Cerebellar cortex (tissue), 1 donor: ENCODE measurements at regions not wholly inside any gene's neighbourhood (a gene's known extent, or its start where the extent isn't known, plus 50 kb on each side); places are given as distances from the start of the nearest gene placed in this dataset.
A peak's percentile ranks its signal among the peaks of the same experiment; 100 is the strongest.
"Not testable (repeated sequence)": the region's sequence is repeated elsewhere in the genome, so short reads cannot be mapped to it uniquely, and the experiment has no call there.

ENCODE experiments used
- DNase-seq: peaks from one replicate; pipeline ENCODE4 v3.0.0-alpha.2; 2015; ENCODE audit warnings: low spot score

DNA sequence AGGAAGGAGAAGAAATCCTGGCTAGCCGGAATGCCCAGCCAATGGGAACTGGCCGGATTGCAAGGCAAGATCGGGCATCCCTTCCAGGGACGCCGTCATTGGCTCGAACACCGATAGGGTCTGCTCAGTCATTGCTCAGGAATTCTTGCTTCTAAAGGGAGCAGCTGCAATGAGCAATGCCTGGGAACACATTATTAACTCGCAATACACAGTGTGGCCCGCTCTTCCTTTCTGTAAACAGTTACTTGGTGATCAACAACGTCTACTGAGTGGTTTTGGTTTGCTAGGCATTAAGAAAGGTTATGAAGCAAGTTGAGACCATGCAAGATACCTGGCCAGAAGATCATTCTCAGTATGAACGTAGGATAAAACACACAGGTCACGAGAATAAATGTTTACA, 165.4 kb upstream of the CITED2 start:
- peak; percentile 64 for DNase-seq

DNA sequence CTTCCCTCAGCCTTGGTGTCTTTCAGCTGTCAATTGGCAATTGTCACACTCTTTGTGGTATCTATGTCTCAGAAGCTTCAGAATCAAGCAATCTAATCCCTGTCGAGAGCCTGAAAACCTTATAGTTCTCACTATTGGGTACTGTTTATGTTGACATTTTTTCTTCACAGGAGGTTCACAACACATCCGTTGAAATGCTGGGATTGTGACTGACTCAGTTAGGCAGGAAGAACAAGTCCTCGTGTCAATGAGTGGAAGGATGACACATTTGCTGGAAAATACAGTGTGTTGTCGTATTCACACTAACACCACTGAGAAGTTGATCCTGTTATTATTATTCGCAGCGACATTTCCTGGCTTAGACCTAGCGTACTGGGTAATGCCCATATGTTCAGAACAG, 163.9 kb upstream of the CITED2 start:
- no peak for DNase-seq

DNA sequence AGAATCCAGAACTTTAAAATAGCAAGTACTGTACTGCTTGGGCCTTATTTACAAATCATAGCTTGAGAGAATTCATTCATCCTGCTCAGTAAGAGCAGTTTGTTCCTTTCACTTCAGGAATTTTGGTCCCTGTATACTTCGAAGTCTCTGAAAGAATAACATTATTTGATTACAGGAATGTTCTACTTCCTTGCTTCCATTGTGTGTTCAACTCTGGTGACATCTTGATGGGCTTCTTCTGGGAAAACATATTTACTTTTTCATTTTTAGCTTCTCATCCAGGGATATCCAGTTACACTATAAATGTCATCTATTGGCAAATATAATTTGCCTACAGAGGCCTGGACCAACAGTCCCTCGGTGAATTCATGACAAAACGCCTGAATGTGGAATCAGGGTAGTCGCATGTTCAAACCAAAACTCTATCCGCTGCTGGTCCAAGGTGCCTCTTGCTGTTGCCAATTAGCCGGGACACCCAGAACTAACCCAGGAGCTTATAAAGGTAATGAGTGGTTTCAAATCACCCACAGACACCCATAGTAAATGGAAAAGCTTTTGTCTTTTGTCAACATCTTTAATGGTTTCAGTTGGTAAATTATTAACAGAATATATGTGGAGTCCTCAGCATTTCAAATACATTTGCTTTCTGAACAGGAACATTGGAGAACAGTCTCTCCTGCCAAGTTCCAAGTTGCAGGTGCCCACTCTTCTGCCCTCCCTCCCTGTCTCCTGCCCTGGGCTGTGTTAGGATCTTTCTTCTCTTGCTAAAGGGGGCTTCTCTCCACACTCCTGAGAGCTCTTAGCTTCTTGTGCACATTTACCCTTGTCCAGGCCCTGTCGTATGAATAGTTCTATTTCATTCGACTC, 162.5 kb upstream of the CITED2 start:
- DNase-seq: no peak

DNA sequence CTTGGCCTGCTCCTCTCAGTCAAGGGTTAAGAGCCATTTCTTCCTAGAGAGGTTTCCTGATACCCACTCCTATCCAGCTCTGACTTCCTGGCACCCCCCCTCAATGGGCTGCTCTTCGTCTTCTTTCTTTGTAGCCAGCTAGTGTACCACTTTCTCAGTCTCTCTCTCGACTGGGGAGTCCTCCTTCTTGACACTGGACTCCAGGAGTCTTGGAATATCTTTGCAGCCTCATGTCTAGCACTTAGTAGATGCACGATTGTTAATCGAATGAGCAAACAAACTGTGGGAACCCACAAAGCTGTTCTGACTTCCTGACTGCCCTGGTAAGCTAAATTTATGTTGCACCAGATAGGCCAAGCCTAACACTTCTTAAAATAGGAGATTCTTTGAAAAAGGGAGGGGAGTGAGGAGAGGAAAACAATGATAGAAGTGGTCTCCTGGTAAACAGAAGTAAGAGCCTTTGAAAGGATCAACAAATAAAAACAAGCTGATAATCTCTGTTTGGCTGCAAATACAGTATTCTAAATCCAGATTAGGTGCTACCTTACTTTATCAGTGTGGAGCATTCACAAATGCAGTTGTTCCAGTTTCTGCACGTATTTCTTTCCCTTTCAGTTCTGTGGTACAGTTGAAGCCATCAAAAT, 160.1 kb upstream of the CITED2 start:
- no peak for DNase-seq

DNA sequence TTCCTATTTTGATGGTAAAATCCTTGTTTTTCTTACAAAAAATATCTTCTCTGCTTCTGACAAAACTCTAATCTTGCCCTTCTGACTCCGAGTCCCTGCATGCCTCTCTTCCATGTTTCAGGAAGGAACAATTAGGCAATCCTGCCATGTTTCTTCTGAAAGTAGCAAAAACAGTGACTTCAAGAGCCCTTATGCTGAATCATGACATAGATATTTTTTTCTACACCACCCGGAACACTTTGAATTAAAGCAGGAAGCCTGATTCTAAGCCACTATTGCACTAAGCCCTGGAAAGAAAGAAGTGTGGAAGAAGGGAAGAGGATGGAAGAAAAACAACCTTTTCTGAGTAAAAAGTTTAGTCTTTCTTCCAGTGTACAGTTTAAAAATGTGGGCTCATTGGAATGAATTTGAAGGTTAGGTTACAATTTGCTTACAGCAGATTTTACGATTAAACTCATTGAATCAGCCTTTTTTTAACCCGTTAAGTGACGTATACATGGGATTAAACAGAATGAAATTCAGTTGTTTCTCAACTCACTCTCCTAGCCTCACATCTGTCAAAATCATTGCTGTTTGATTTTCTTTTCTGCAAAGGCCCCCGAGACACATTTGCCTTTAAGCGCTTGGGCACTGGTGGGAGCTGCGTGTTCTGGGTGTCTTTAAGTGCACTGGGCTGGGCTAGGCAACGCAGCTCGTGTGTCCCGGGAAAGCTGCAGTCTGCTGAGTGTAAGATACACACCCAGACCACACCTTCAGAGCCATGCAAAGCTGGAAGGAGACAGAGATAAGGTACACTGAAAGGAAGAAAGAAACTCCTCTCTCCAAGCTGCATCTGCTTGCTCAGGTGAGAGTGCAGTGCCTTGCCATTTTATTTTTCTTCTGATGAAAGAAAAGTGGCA, 159.4 kb upstream of the CITED2 start:
- no peak for DNase-seq

DNA sequence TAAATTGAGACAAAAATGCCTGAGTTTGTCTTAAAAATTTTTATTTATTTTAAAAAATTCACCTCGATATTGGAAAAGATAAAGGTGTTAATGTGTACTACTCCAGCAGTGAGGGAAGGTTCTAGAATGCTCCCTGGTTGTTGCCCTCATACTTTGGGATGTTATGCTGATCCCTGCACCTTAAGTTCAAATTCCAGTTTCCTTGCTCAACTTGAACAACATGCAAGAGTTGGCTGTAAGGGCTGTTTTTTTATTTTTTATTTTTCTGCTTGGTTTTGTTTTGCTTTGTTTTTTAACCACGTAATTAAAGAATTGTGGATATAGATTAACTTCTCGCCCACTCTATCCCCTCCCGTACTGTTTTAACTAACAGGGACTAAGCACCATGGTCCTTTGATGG, 158.7 kb upstream of the CITED2 start:
- DNase-seq: no peak

DNA sequence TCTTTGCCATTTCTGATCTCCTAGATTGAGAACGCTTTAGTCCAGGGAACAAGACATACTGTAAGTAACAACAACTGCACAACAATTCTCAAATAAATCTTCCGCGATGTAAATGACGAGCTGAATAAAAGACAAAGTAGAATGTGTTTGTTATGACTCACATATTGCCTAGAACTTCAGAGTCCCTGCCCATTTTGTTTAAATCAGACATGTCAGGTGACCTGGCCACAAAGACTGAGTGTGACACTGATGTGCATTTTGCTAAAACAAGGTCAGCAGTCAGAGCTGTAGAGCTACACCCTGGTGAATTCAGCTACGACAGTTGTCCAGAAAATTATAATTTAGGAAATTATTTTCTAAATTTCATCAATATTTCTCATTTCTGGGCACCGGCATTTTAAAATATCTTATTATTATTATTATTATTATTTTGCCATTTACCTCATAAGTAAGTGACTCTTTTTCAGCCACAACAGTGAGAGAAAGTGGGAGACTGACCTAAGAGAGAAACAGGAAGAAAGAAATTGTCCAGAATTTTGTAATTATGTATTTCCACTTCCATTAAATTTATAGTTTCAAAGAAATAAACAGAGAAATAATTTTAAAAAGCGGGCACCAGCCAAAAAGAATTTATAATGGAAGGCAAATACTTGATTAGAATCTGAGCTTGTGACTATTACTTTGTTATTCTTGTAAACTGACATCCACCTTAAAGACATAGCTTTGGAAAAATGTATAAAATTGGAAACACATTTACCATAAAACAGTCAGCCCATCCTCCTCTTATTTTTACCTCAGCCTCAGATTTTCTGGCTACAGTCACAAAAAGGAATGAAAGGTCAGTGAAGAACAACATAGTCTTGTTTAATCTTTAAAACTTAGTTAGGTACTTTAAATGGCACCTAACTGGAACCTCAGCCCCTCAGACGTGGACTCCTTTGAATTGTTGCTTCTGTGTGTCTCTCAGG, 157.0 kb upstream of the CITED2 start:
- DNase-seq: no peak

DNA sequence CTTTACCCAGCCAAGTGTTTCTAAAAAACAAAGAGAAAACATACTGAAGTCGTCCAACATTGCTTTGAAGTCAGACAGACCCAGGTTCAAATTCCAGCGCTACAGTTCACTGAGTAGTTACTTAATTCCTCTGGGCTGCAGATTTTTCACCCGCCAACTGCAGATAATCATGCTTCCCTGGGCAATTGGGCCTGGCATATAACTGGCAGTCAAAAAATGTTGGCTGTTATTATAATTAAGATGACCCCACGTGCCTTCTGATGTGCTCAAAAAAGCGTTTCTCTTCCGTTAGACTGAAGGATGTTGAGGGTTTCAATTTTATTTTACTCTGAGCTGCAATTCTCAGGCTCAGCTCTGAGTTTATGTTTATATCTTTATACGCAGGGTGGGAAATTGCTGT, 156.1 kb upstream of the CITED2 start:
- no peak for DNase-seq

DNA sequence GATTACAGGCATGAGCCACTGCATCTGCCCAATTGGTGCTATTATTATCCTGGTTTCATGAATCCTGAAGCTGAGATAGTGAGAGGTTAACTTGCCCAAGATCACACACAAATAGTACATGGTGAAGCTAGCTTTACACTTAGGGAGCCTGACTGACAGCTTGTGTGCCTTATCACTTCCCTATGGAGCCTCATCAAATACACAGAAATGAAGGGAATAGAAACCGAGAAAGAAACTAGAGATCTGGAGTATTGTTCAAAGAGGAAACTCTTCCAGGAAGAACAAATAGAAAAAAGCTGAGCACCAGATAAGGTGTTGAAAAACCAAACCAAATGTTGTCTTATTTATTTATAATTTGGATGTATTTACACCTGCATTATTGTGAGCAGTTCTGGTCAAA, 155.0 kb upstream of the CITED2 start:
- DNase-seq: no peak

DNA sequence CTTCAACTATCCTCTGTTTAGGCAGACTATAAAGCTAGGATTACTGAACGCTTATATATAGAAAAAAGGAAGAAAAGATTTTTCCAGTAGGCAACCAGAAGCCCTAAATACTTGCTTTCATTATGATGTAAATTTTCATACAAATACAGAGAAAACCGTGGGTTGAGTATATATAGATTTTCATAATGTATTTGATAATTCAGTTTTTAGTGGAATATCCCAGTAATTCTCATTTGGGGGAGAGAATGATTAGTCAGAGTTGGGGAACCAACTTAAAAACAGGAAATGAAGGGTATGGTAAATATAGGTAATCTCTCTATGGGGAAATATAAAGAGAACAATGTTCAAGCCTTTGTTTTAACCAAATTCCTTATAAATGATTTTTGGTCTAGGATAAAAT, 154.0 kb upstream of the CITED2 start:
- no peak for DNase-seq

DNA sequence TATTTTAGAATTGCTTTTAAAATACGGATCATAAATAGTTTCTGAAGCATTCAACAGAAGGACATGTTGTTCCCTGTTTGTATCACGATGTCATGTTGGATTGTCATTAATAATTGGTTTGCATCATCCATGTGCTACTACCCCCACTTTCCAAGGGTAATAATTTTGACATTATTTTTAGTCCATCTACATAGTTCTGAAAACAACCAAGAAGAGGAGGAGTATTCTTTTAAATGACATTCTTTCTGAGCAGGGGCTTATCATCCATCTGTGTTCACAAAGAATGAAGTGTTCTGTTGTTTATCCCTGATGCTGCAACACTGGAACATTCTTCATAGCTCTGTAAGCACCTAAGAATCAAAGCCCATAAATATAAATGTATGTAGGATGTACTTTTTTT, 151.0 kb upstream of the CITED2 start:
- DNase-seq: no peak

DNA sequence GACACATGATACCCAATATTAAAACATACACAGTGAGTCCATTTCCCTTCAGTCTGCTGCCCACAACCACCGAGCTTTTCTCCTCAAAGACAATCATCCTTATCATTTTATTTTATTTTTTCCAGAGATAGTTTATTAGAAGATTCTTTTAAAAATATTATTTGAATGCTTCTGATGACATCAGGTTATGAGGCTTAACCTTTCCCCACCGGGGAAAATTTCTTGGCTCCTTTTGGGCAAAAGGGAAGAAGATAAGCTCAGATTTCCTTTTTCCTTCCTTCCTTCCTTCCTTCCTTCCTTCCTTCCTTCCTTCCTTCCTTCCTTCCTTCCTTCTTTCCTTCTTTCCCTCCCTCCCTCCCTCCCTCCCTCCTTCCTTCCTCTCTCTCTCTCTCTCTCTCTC, 149.5 kb upstream of the CITED2 start:
- DNase-seq: no peak

DNA sequence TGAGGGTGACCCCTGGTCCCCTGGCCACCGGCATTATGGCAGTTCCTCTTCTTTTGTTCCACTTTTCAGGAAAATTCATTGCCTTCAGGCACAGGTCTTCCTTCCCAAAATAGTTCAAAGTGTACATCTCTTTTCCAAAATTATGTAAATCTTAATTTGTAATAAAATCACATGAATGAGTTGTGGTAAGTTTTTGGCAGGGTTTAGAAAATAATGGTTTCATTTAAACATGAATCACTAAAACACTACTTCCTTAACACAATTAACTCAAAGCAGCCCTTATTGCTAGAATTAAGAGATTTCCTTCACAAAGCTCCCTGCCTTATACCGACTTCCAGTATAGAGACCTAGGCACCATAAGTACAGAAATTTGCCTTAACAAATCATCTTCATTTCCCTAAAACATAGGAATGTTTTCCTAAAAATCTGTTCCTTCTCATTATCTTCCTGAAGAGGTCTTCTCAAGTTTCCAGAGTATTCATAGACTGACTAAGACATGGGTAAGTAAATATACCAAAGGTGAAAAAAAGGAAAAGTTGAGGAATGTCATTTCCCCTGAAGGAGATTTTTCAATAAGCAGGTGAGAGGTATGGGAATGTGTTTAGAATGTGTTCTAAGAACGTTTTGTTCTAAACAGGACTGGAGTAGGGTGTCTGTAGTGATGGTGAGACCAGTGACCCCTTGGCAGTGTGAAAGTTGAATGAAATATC, 148.2 kb upstream of the CITED2 start:
- no peak for DNase-seq

DNA sequence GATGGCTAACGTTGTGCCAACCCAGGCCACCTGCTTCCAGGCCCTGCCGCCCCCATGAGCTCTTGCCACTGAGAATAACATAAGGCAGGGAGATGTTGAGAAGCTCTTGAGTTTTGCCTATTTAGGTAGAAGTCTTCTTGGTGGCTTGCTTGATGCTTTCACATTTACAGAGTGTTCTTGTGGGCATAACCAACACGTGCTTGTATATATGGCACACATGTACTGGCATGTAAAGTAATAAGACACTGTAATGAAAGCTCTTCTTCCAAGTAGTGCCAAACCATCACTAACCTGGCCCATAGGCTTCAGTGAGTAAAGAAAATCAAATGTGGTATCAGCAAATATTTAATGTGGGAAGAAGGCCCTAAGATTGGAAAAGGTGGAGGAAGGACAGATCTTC, 146.9 kb upstream of the CITED2 start:
- DNase-seq: no peak

DNA sequence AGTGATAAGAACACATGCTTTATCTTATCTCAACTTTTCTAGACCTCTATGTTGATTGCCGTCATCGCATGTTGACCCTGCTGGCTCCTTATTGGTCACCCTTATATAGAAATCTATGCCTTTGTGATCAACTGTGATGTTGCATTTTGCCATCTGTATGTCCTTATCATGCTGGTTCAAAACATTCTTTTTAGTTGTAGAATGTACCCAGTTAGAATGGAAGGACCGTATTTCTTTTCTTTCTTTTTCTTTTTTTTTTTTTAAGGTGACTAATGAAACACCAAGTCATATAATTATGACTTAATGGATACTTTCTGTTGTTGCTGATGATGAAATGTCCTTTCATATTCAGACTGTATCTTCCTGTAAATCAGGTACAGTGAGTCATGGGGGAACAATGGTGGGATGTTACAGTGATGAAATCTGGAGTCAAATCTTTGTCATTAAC, 145.9 kb upstream of the CITED2 start:
- no peak for DNase-seq

DNA sequence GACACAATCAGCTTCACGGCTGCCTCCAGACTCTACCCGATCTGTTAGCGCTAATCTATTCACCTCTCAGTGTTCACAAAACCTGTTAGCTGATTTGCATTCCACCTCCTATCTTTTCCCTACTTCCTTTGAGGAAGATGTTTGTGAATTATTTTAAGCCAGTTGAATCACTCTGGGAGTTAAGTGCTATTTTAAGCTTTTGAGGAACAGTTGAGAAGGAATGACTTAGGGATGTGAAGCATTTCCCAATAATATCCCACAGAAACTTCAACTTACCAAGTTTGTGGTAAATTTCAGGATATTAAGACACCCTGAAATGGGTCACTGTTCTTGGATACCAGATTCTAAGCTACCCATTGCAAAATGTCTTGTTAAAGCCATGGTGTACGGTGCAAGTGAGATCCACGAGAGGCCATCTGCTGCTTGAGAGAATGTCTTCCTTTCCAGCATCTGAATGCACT, 145.2 kb upstream of the CITED2 start:
- no peak for DNase-seq

DNA sequence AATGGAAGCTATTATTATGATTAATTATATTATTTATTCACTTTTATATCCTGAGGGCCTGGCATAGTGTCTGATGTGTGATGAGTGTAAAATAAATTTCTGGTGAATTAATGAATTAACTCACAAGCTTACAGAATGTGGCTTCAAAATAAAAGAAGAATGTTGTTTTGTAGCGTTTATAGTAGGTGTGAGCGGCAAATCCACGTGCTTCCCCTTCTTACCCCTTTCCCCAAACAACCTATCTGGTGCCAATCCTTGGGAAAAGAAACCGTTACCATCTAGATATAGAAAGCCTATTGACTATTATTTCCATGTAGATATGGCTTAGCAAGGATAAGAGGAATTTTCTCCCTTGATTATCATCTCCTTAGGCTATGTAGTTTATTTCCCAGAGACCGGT, 144.6 kb upstream of the CITED2 start:
- DNase-seq: no peak

DNA sequence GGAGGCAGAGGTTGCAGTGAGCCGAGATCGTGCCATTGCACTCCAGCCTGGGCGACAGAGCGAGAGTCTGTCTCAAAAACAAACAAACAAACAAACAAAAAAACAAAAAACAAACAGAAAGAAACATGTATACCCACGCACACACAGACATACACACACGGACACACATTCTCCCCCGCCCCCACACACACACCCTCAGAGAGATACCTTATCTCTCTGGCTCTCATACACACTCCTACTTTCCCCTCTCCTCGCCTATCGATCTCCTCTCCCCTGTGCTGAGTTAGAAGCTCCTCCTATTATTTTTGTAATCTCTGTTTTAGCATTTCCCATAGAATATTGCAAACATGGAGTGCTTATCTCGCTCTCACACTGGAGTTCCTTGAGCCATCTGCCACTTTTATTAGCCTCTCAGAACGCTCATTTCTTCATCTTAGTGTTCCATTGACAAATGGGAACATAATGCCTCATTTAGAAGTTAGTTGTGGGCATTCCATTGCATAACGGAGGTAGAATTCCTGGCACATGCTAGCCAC, 144.2 kb upstream of the CITED2 start:
- no peak for DNase-seq

DNA sequence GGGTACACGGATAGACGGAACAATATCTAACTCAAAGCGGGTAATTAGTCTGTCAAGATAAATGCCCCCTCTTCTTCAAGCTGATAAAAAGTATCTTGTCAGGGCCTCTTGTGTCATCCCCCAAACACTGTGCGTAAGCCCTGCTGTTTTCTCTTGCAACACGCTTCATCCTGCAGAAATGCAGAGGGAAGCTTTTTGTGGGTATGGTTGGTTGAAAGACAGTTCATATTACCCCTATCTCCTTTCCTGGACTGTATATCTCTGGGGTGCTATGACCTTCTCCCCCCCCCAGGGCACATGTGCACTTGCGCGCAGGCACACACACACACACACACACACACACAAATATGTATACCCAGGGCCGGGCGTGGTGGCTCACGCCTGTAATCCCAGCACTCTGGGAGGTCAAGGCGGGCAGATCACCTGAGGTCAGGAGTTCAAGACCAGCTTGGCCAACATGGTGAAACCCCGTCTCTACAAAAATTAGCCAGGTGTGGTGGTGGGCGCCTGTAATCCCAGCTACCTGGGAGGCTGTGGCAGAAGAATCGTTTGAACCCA, 143.6 kb upstream of the CITED2 start:
- not testable (repeated sequence) for DNase-seq

DNA sequence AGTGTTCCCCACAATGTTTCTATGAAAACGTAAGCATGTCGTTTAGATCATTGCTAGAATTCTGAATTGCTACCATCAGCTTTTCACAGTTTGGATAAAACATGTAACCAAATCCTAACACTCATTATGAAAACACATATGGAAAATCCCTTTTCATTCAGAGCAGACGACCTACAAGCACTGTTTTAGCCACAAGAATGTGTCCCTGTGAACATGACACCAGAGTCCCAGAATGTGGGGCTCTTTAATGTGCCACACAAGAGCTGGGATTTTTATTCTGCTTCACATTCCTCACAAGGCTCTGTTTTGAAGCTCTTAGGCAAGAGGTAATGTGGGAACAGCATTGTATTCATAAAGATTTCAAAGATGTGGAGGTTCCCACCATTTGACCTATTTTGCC, 141.1 kb upstream of the CITED2 start:
- DNase-seq: no peak
